Uterus (tissue), 2 donors: ENCODE measurements at regions not wholly inside any gene's neighbourhood (a gene's known extent, or its start where the extent isn't known, plus 50 kb on each side); places are given as distances from the start of the nearest gene placed in this dataset.

ENCODE experiments used
- POLR2A ChIP-seq, 2 donors: fragments of 450-650 bp; IDR thresholded peaks; one replicate each; pipeline ENCODE4 v1.6.1; 2016; ENCODE audit warnings: antibody characterized with exemption in 2 of 2, mild to moderate bottlenecking in 1 of 2, moderate library complexity in 1 of 2
- TF ChIP-seq, protein P1 (sequence below), 4 experiments: fragments of 200-600 bp in 2 of 4; fragments of 450-650 bp in 2 of 4; sonication (generic) in 2 of 4; IDR thresholded peaks; one replicate each; pipeline ENCODE4 v1.5.1; 2016 to 2019; ENCODE audit warnings: antibody characterized with exemption in 4 of 4, mild to moderate bottlenecking in 2 of 4, moderate library complexity in 1 of 4

DNA sequence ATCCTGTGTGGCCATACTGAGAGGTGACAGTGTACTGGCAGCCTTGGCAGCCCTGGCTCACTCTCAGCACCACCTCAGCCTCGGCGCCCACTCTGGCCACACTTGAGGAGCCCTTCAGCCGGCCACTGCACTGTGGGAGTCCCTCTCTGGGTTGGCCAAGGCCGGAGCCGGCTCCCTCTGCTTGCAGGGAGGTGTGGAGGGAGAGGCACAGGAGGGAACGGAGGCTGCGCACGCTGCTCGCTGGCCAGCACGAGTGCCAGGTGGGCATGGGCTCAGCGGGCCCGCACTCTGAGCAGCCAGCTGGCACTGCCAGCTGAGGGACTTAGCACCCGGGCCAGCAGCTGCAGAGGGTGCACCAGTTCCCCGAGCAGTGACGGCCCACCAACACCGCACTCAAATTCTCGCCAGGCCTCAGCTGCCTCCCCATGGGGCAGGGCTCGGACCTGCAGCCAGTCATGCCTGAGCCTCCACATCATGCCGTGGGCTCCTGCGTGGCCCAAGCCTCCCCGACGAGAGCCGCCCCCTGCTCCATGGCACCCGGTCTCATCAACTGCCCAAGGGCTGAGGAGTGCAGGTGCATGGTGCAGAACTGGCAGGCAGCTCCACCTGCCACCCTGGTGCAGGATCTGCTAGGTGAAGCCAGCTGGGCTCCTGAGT is 184.4 kb upstream of the TOX3 start:
- TF ChIP-seq, protein P1, sequence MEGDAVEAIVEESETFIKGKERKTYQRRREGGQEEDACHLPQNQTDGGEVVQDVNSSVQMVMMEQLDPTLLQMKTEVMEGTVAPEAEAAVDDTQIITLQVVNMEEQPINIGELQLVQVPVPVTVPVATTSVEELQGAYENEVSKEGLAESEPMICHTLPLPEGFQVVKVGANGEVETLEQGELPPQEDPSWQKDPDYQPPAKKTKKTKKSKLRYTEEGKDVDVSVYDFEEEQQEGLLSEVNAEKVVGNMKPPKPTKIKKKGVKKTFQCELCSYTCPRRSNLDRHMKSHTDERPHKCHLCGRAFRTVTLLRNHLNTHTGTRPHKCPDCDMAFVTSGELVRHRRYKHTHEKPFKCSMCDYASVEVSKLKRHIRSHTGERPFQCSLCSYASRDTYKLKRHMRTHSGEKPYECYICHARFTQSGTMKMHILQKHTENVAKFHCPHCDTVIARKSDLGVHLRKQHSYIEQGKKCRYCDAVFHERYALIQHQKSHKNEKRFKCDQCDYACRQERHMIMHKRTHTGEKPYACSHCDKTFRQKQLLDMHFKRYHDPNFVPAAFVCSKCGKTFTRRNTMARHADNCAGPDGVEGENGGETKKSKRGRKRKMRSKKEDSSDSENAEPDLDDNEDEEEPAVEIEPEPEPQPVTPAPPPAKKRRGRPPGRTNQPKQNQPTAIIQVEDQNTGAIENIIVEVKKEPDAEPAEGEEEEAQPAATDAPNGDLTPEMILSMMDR (IDR thresholded peaks at IDR 0.05) = no peak
- TF ChIP-seq POLR2A (IDR thresholded peaks at IDR 0.05) = no peak
